ENCODE measurements at regions not wholly inside any gene's neighbourhood (a gene's known extent, or its start where the extent isn't known, plus 50 kb on each side); places are given as distances from the start of the nearest gene placed in this dataset.

DNA sequence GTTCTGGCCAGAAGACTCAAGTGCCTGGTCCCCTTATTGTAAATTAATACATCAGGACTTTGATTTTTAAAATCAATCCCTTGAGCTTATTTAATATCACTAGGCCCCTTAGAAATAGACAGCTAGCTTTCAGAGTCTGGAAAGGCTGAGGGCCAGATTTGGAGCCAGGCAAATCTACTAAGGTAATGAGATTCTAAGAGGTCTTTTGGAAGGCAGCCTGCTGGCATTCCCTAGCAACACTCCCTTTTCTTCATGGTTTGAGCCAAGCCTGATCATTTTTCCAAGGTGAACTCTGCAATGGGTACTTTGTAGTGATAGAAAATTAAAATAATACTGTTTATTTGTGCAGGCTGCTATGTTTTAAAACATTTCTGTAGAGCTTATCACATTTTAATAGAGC is 378.5 kb downstream of the FAT4 start:
- Mint-ChIP-seq H3K9me3 (ENCODE audit: unreplicated experiment) (peaks cover 2% of the 10 kb centered on the region), H3K27me3 (ENCODE audit: low read depth, unreplicated experiment) (no peaks in the 10 kb centered on the region), H3K36me3 (ENCODE audit: low read depth, unreplicated experiment) (peaks cover 2% of the 10 kb centered on the region), H3K4me3 (ENCODE audit: unreplicated experiment) (no peak overlapping the region), H3K4me1 (ENCODE audit: low read depth, unreplicated experiment) (peaks cover 6% of the 10 kb centered on the region), H3K27ac (ENCODE audit: unreplicated experiment) (no peak overlapping the region)
- DNase-seq (ENCODE audit: low read depth) (no peak), FAIRE-seq (no peak)
- H3K4me2 ChIP-seq (ENCODE audit: low read length), result no peak overlapping the region
- no peaks in the 10 kb centered on the region for H3K79me2 ChIP-seq (ENCODE audit: insufficient read depth, low read length)
- no peak for TF ChIP-seq EZH2 (IDR thresholded peaks at IDR 0.05; ENCODE audit: insufficient read depth, low read length)
- TF ChIP-seq, protein P1, sequence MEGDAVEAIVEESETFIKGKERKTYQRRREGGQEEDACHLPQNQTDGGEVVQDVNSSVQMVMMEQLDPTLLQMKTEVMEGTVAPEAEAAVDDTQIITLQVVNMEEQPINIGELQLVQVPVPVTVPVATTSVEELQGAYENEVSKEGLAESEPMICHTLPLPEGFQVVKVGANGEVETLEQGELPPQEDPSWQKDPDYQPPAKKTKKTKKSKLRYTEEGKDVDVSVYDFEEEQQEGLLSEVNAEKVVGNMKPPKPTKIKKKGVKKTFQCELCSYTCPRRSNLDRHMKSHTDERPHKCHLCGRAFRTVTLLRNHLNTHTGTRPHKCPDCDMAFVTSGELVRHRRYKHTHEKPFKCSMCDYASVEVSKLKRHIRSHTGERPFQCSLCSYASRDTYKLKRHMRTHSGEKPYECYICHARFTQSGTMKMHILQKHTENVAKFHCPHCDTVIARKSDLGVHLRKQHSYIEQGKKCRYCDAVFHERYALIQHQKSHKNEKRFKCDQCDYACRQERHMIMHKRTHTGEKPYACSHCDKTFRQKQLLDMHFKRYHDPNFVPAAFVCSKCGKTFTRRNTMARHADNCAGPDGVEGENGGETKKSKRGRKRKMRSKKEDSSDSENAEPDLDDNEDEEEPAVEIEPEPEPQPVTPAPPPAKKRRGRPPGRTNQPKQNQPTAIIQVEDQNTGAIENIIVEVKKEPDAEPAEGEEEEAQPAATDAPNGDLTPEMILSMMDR (IDR thresholded peaks at IDR 0.05; ENCODE audit: insufficient read depth, low read depth, low read length), result no peak
- no peak overlapping the region for H2AFZ ChIP-seq (ENCODE audit: low read depth, low read length)
- H3K9ac ChIP-seq (ENCODE audit: low read length), result no peak overlapping the region
- H4K20me1 ChIP-seq (ENCODE audit: insufficient read depth, low read length), result no peaks in the 10 kb centered on the region
- H3K4me1 ChIP-seq (ENCODE audit: insufficient read depth, low read length), result no peaks in the 10 kb centered on the region
- no peak overlapping the region for H3K27ac ChIP-seq (ENCODE audit: low read depth, low read length)
- no peaks in the 10 kb centered on the region for H3K9me3 ChIP-seq (ENCODE audit: insufficient read depth, low read depth, low read length)
- H3K4me3 ChIP-seq (ENCODE audit: insufficient read depth, low read depth, low read length), result no peak overlapping the region
- H3K36me3 ChIP-seq (ENCODE audit: insufficient read depth, low read length), result no peaks in the 10 kb centered on the region
- H3K27me3 ChIP-seq (ENCODE audit: insufficient read depth, low read length), result no peaks in the 10 kb centered on the region

DNA sequence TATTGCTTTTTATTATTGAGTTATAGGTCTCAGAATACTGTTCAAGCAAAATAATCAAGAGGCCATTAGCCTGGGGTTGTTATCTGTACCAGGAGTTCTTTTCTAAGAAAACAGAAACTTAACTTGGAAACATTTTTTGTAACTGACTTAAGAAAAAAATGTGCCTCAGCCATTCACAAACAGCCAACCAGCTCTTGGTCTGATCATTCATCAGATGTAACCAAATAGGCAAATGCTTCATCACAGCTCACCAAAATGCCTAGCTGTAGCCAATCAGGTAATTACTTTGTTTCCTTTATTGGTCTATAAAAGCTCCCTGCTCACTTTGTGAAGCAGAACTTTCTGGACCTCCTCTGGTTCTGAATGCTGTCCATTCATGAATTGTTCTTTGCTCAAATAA is 387.7 kb downstream of the FAT4 start:
- H3K4me1 ChIP-seq (ENCODE audit: insufficient read depth, low read length), result no peaks in the 10 kb centered on the region
- H3K27me3 ChIP-seq (ENCODE audit: insufficient read depth, low read length), result no peaks in the 10 kb centered on the region
- H3K4me1 Mint-ChIP-seq (ENCODE audit: low read depth, unreplicated experiment), result peaks cover 21% of the 10 kb centered on the region
- no peaks in the 10 kb centered on the region for H3K9me3 ChIP-seq (ENCODE audit: insufficient read depth, low read depth, low read length)
- peaks cover 2% of the 10 kb centered on the region for H3K36me3 Mint-ChIP-seq (ENCODE audit: low read depth, unreplicated experiment)
- H3K4me3 Mint-ChIP-seq (ENCODE audit: unreplicated experiment), result no peak overlapping the region
- H3K9me3 Mint-ChIP-seq (ENCODE audit: unreplicated experiment), result peaks cover 2% of the 10 kb centered on the region
- no peak overlapping the region for H3K27ac ChIP-seq (ENCODE audit: low read depth, low read length)
- no peak for FAIRE-seq
- no peak overlapping the region for H3K4me2 ChIP-seq (ENCODE audit: low read length)
- no peak overlapping the region for H2AFZ ChIP-seq (ENCODE audit: low read depth, low read length)
- no peaks in the 10 kb centered on the region for H3K27me3 Mint-ChIP-seq (ENCODE audit: low read depth, unreplicated experiment)
- H3K36me3 ChIP-seq (ENCODE audit: insufficient read depth, low read length), result no peaks in the 10 kb centered on the region
- H3K79me2 ChIP-seq (ENCODE audit: insufficient read depth, low read length), result no peaks in the 10 kb centered on the region
- peak; percentile 17 for DNase-seq (ENCODE audit: low read depth)
- no peak overlapping the region for H3K4me3 ChIP-seq (ENCODE audit: insufficient read depth, low read depth, low read length)
- H3K27ac Mint-ChIP-seq (ENCODE audit: unreplicated experiment), result no peak overlapping the region
- H4K20me1 ChIP-seq (ENCODE audit: insufficient read depth, low read length), result no peaks in the 10 kb centered on the region
- H3K9ac ChIP-seq (ENCODE audit: low read length), result no peak overlapping the region
- TF ChIP-seq EZH2 (IDR thresholded peaks at IDR 0.05; ENCODE audit: insufficient read depth, low read length), result no peak
- TF ChIP-seq, protein P1 (IDR thresholded peaks at IDR 0.05; ENCODE audit: insufficient read depth, low read depth, low read length), result no peak

DNA sequence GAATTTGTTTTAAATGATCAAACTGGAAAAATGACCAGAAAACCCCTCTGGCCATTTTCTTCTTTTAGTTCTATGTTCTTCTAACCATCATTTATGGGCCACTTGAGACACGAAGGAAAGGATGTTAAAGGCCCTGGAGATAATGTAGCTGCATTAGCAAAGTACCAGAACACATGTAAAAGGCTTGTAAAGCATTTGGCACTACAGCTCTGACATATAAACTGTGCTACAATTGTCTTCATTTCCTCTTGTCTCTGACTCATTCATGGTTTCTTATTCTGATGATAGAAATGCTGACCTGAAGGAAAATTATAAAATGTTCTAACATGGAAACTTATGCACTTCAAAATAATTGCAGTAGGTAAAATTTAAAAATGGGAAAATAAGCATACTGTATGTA is 388.7 kb downstream of the FAT4 start:
- TF ChIP-seq, protein P1 (IDR thresholded peaks at IDR 0.05; ENCODE audit: insufficient read depth, low read depth, low read length), result no peak
- TF ChIP-seq EZH2 (IDR thresholded peaks at IDR 0.05; ENCODE audit: insufficient read depth, low read length), result no peak
- no peaks in the 10 kb centered on the region for H3K4me1 ChIP-seq (ENCODE audit: insufficient read depth, low read length)
- no peaks in the 10 kb centered on the region for H4K20me1 ChIP-seq (ENCODE audit: insufficient read depth, low read length)
- Mint-ChIP-seq H3K4me1 (ENCODE audit: low read depth, unreplicated experiment) (peaks cover 21% of the 10 kb centered on the region), H3K4me3 (ENCODE audit: unreplicated experiment) (no peak overlapping the region), H3K36me3 (ENCODE audit: low read depth, unreplicated experiment) (no peaks in the 10 kb centered on the region), H3K27ac (ENCODE audit: unreplicated experiment) (peak overlapping the region; percentile 75), H3K9me3 (ENCODE audit: unreplicated experiment) (no peaks in the 10 kb centered on the region), H3K27me3 (ENCODE audit: low read depth, unreplicated experiment) (no peaks in the 10 kb centered on the region)
- H3K4me3 ChIP-seq (ENCODE audit: insufficient read depth, low read depth, low read length), result no peak overlapping the region
- no peaks in the 10 kb centered on the region for H3K9me3 ChIP-seq (ENCODE audit: insufficient read depth, low read depth, low read length)
- H3K27ac ChIP-seq (ENCODE audit: low read depth, low read length), result no peak overlapping the region
- no peak overlapping the region for H3K4me2 ChIP-seq (ENCODE audit: low read length)
- DNase-seq (ENCODE audit: low read depth), result peak; percentile 42
- no peak overlapping the region for H3K9ac ChIP-seq (ENCODE audit: low read length)
- H3K27me3 ChIP-seq (ENCODE audit: insufficient read depth, low read length), result no peaks in the 10 kb centered on the region
- no peak overlapping the region for H2AFZ ChIP-seq (ENCODE audit: low read depth, low read length)
- H3K79me2 ChIP-seq (ENCODE audit: insufficient read depth, low read length), result no peaks in the 10 kb centered on the region
- FAIRE-seq, result peak; percentile 73
- H3K36me3 ChIP-seq (ENCODE audit: insufficient read depth, low read length), result no peaks in the 10 kb centered on the region
